GM18519 (cell line): ENCODE measurements at regions not wholly inside any gene's neighbourhood (a gene's known extent, or its start where the extent isn't known, plus 50 kb on each side); places are given as distances from the start of the nearest gene placed in this dataset.

Experiments
- ATAC-seq: cut with Tn5 transposase; IDR thresholded peaks from one replicate; pipeline ENCODE4 v1.9.1; 2021; ENCODE audit warnings: mild to moderate bottlenecking, moderate library complexity; ENCODE audit not compliant: unreplicated experiment, low FRiP score

DNA sequence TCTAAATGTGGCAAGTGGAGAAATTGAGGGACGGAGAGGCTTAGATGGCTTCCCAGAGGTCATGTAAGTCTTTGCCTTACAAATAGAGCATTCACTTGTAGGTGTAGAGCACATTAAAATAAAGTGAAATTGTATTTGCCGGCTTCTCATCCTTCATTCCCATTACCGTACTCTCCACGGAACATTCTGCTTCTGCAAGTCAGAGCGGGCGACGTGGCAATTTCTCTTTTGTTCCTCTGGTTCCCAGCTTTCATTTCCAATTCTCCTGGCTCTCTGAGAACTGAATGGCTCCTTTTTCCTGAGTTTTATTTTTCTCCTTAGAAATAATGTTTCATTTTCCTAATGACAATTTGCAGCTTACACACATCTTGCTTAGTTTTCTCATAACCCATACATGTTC, 51.3 kb upstream of the PFKP start:
- ATAC-seq: no peak

DNA sequence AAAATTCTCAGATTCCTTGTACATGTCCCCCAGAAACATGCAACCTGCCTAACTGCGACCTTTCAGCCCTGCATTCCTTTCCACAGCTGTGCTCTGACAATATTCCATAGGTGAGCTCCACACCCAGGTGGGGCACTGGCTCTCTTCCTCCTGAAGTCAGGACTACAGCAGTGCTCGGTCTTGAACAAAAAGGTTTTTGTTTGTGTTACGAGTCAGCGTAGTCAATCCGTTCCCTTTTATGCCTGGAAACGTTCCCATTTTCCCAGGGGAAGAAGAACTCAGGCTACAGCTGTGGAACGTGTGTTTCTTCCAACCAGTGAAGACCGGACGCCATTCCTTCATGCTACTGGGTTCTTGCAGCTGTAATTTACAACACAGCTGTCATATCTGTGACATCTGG, 52.4 kb upstream of the PFKP start:
- no peak for ATAC-seq

DNA sequence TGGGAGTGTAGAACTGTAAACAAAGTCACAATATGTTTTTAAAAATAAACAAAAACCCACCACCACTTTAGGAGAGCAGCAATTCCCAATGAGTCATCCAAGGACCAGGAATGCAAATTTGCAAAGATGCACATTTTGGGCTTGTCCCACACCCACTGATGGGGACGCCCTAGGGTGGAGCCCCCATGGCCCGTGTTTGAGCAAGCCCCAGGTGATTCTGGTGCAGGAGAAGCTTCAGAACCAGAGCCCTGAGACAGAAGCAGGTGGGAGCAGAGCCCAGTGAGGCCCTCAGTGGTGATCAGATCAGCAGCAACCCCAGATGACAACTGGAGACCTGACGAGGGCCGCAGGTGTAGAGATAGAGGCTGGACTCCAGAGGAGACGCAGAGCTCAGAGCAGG, 55.1 kb upstream of the PFKP start:
- no peak for ATAC-seq

DNA sequence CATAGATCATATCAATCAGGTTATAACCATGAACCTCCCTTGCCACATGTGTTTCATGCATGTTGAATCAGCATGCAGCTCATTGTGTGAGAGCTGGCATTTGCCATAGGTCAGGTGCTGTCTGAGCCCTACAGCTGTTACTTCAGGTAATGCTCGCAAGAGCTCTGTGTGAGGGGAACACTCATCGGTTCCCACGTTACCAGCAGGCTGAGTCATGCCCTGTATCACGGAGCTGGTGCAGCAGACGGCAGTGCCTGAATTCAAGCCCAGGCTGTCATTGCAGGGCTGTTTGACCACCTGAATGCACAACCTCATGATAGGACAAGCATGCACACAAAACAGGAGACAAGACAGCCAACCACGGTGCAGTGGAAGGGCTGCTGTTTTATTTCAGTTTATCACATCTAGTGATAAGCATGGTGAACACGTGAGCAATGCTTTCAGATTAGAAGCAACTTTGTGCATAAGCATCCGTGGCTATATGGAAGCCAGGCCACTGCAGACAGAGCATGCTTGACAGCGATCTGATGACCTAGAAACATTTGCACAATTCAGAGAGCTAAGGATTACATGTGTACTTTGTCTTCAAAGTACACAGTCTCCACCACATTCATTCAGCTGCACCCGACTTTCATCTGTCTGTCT, 56.4 kb upstream of the PFKP start:
- no peak for ATAC-seq

DNA sequence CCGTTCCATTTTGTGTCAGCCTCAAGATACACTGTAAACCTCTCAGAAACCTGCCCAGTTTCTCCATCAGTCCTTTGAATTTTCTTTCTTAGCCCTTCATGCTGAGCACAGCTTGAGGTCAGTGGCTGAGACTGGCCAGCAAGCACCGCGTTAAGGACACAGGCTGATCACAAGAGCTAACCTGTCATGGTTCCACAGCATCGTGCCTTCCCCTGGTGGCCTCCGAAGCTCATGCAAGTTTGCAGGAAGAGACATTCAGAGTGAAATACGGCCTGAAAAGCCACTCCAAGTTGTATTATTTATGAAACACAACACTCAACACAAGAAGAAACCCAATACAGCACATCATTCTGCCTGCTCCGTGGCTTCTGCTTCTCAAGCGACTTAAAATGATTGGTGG, 57.0 kb upstream of the PFKP start:
- no peak for ATAC-seq

DNA sequence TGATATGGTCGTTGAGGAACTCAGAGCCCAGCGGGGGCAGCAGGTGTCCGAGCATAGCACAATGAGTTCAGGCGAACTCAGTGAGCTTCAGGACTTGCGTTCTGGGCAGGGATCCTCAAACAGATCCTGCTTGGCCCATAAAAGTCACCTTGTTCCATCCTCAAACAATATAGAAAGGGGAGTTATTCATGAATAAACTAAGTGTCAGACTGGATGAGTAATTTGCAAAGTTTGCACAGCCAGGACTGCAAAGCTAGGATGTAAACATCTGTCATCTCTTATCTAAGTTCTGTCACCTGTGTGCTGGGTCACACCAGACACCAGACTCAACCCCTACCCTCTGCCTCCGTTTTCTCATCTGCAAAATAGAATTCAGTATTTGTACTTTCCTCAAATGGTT, 58.0 kb upstream of the PFKP start:
- ATAC-seq: no peak

DNA sequence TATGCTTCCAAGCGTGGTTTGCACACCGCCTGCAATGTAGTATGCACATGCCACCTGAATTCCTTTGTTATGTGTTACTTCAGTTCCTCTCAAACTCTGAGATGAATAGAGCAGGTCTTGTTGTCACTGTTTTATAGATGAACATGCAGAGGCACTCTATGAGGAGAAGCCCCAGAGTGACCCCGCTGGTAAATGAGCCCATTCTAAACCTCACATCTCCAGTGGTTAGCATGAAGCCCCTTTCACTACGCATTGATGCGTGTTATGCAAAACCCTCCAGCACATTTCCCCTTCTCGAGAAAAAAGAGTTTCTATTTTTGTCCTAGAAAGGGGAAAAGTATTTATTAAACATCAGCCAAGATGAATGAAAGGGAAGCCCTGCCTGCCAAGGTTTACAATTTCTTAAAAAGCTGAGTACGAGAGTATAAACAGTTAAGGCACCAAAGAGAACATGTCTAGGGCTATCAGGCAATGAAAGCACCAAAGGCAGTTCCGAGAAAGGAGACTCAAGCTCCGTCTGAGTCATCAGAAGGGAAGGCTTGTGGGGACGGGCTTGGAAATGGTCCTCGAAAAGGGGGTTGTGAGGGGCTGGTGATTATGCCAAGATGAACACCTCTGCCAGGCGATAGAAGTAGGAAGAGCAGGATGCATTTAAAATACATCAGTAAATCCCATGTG, 58.7 kb upstream of the PFKP start:
- ATAC-seq: no peak

DNA sequence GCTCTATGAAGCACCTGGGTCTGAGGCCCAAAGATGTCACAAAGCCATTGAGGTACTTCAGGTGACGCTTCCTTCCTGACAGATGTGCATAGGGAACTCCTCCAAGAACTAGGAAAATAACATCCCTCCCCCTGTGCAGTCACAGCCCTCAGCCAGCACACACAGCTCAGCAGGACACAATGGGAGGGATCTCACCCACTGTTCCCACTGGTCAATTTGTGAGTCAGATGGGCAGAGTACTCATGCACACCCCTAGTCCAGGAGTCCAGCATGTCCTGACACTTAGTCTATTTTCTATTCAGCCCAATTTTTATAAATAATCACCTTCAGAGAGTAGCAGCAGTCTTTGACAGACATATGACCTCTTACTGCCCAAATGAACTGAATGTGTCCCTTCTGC, 60.7 kb upstream of the PFKP start:
- no peak for ATAC-seq

DNA sequence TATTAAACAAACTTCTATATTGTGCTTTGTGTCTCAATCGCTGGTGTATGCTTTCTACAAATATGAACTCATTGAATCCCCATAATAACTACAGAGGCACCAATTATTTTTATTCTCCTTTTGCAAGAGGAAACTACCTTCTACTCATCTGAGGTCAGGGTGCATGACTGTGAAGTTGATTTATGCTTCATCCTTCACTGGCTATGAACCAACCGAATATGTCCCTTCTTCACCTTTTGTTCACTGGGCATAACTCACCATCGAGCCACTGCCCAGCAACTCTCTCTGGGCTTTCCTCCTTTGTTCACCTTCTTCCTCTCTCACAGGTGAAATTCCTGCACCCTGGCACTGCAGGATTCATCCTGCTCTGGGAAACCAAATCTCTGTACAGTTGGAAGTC, 61.3 kb upstream of the PFKP start:
- no peak for ATAC-seq

DNA sequence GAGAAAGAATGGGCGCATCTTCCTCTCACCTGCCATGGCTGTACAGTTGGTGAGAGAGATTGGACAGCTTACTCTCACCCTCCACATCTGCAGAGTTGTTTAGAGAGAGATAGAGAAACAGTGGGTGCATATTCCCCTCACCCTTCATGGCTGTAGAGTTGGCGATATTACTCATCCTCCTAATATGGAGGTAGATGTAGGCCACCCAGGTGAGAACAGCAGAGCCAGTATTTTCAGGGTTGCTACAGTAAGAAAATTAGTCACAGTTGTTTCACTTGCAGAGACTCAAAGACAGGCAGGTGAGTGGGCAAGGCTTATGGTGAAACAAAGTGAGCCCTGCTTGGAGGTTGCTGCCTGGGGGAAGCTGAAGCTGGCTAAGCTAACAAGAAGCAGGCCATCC, 65.0 kb upstream of the PFKP start:
- no peak for ATAC-seq

DNA sequence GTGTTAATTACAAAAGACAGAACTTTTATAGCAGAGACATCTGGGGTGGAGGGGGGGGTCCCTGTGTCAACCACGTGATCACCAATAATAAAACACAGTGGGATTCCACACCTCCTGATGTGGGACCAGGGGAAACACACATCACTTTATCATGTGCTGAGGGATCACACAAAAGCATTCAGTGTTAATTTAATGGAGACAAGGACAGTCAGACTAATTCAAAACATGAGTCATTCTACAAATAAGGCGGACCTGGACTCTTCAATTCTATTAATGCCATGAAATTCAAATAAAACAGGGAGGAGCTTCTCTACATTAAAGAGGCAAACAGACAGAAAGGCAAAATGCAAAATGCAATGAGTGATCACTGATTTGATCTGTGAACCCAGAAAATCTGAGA, 67.3 kb upstream of the PFKP start:
- no peak for ATAC-seq

DNA sequence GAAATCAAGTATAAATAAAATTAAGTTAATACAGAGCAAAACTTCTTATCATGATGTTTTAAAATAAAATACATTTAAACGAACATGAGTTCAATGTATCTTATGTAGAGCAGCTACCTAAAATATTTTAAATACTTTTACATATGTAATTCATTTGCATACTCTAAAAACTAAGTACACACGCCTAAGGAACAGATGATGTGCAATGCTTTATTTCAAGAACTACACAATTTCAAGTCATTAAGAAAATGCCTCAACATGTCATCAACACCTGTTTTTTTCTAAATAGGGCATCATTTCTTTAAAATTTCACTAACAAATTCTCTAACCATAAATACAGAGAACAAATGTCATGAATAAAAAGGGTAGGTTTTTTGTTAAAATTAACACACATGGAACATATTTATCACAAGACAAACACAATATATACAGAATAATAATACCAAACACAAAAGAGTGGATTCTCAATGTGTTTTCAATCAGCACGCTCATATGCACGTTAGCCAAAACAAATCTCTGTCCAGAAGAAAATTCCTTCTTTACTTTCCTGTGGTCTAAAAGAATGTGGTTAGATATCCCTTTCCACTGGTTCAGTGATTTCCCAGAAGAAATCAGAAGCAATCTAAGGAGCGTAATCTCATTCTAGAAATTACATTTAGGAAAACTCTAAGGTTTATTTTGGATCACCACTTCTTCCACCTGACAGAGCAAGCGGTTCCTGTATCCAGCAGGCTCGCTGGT, 73.0 kb upstream of the PFKP start:
- ATAC-seq: no peak

DNA sequence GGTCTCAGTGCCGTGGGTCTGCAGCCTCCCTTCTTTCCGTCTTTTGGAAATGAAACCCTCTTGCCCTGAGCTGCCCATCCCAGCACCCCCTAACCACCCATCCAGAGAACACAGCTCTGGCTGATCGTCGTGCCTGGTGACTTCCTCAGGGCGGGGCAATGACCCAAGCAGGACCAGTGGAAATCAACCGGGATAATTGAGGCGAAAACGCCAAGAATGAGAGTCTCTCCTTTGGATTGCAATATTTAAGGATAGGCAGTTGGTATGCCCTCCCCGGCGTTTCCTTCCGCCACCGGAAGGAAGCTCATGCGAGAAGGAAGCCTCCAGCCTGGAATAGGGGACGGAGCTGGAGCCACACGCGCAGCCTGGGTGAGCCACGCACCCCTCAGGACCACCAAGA, 73.7 kb upstream of the PFKP start:
- ATAC-seq: no peak

DNA sequence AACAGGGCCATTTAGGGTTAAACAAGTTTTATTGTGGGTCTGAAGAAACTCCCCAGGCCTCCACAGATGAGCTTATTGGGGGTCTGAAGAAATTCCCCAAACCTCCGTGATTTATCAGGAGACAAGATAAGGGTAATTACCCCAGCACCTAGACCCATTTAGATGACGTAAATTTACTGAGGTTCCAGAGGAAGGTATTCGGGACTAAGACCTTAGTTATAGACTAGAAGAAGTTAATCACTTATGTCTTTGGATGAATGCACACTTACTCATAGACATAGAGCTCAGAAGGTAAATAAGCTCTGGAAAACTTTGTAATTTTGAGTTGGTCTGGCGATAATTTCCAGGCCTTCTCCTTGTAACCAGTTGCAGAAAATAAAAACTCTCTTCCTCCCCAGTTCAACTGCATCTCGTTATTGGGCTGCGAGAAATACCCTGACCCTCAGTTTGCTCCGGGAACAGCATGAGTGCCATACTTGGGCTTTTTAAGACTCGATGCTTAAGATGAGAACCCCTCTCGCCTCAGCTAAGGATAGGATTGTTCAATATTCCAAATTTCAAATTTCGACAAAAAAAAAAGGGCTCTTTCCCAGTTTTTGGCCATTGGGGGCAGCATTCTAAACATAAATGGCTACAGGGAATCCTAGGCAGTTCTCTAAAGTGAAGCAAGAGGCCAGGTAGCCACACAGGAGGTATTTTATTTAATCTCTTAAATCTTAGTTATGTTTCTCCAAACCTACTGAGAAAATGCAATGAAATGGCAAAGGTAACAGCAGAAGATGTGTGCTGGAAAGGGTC, 74.7 kb upstream of the PFKP start:
- no peak for ATAC-seq

DNA sequence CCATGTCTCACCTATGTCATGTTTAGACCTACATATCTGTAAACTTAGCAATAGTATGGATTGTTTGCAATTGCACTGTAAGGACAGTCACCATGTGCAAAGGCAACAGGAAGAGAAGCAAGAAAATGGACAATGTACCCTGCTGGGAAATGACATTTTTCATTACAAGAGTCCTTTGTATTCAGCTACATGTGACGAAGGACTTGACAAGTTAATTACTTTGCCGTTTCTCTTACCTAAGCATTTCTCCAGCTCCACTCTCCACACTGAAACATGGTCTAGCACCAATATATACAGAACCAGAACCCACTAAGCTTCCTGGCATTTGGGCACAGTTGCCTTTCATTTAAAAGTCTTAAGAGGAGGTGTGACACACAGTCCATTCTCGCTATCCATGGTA, 76.6 kb upstream of the PFKP start:
- no peak for ATAC-seq

DNA sequence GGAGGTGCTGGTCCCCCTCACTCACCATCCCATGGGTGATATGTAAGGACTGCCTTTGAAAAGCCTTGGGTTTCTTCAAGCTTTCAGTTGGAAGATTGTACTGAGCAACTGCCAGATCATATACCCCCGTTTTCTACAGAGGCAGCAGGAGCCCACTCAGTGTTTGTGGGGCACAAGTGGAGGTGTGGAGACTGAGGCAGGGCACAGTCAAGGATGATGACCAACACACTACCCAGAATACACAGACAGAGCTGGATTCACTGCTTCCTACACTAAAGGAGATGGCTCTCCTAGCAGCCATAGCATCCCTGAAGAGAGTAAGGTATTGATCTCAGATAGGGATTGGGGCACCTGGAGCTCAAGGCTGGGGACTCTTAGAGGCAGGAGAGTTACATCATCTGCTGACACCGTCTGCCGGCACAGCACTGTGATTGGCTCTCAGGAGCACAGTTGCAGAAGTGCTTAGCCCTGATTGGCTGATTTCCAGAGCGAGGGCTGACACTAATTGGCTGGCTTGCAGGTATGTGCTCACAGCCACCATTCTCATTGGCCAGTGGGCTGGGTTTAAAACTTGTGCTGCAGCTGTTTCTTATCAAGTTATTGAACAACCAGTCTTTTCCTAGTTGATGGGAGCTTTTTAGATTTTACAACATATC, 77.9 kb upstream of the PFKP start:
- no peak for ATAC-seq

DNA sequence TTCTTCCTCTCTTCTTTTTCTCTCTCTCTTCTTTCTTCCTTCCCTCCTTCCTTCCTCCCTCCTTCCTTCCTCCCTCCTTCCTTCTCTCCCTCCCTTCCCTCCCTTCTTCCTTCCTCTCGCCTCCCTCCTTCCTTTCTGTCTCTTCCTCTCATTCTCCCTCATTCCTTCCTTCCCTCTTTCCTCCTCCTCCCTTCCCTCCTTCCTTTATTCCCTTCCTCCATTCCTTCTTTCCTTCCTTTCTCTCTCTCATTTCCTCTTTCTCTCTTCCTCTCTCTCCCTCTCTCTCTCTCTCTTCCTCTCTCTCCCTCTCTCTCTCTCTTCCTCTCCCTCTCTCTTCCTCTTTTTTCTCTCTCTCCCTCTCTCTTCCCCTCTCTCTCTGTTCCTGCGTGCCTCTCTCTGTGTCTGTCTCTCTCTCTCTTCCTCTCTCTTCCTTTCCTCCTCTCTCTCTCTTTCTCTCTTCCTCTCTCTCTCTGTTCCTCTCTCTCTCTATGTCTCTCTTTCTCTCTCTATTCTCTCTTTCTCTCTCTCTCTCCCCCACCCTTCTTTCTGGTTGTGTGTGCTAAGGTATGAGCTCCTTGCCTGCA, 80.1 kb upstream of the PFKP start:
- ATAC-seq: no peak

DNA sequence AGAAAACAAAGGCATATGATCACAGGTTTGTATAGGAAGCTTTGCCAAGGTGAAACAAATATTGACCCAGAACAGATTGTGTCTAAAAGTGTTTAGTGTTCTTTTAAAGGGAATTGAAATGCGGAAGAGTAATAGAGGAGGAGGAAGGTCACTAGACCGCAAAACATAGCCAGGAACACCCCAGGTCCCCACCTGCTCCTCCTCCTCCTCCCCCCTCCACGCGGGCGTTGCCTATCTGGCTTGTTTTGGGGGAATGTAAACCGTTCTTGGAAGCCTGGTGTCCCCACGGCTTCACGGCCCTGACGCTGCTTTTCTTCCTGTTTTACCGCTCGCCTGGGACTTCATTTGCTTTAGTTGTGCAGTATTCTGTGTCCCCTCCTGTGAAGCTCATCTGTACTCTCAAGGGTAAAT, 81.0 kb upstream of the PFKP start:
- no peak for ATAC-seq

DNA sequence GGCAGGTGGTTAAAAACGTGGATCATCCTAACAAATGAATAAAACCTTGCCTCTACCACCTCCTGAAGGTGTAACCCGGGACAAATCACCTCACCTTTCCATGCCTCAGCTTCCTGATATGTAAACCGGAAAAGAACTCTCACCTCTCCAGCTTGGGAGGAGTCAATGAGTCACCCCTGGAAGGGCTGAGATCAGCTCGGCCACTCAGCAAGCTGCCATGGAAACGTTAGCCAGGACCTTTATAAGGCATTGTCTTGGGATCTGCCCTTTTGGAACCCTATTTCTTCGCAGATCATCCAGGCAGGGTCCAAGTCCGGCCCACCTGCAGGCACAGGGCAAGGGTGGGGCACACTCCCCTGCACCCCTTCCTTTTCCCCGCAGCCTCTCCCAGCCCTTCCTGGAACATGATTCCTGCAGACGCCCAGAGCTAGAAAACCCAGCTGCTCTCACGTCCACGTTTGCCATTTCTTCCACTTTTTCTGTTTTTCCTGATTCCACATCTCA, 81.6 kb upstream of the PFKP start:
- ATAC-seq: no peak

DNA sequence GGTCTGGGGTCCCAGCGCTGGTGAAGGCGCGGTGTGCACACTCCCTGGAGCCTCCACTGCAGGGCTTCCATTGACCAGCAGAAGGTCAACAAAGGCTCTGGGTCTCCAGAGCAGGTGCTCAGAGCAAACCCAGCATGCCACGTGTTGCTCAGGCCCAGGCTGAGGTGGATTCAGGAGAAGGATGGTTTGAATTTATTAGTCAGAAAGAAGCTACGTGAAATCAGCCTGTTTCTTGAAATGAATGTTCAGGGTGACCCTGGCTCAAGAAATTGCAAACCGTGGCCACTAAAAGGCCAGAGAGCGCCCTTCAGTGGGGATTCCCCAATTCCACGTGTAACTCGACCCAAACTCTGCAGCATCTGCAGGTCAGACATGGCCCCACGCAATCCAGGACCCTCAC, 82.7 kb upstream of the PFKP start:
- ATAC-seq: no peak
